HG03469 (cell line): ENCODE measurements at regions not wholly inside any gene's neighbourhood (a gene's known extent, or its start where the extent isn't known, plus 50 kb on each side); places are given as distances from the start of the nearest gene placed in this dataset.
"Not testable (repeated sequence)": the region's sequence is repeated elsewhere in the genome, so short reads cannot be mapped to it uniquely, and the experiment has no call there.

Experiments used
- ATAC-seq: cut with Tn5 transposase; IDR thresholded peaks from one replicate; pipeline ENCODE4 v1.9.1; 2021; ENCODE audit warnings: mild to moderate bottlenecking, moderate library complexity, moderate number of reproducible peaks; ENCODE audit not compliant: unreplicated experiment

- not testable (repeated sequence) for ATAC-seq
Observed at GRCh38 chrY:3367535-3367934, 211.3 kb upstream of the TGIF2LY start.

- ATAC-seq = not testable (repeated sequence)
Observed at GRCh38 chrY:3368459-3368858, 210.4 kb upstream of the TGIF2LY start.

- not testable (repeated sequence) for ATAC-seq
Observed at GRCh38 chrY:3391508-3391907, 187.4 kb upstream of the TGIF2LY start.

- not testable (repeated sequence) for ATAC-seq
Observed at GRCh38 chrY:3404241-3404640, 174.6 kb upstream of the TGIF2LY start.

- not testable (repeated sequence) for ATAC-seq
Observed at GRCh38 chrY:3405585-3405984, 173.3 kb upstream of the TGIF2LY start.

GRCh38 chrY:3406896-3407452 lies 171.9 kb upstream of the TGIF2LY start:
- ATAC-seq = not testable (repeated sequence)

- not testable (repeated sequence) for ATAC-seq
Observed at GRCh38 chrY:3410322-3410892, 168.5 kb upstream of the TGIF2LY start.
